ENCODE measurements at regions not wholly inside any gene's neighbourhood (a gene's known extent, or its start where the extent isn't known, plus 50 kb on each side); places are given as distances from the start of the nearest gene placed in this dataset.
"Not testable (repeated sequence)": the region's sequence is repeated elsewhere in the genome, so short reads cannot be mapped to it uniquely, and the experiment has no call there.

DNA sequence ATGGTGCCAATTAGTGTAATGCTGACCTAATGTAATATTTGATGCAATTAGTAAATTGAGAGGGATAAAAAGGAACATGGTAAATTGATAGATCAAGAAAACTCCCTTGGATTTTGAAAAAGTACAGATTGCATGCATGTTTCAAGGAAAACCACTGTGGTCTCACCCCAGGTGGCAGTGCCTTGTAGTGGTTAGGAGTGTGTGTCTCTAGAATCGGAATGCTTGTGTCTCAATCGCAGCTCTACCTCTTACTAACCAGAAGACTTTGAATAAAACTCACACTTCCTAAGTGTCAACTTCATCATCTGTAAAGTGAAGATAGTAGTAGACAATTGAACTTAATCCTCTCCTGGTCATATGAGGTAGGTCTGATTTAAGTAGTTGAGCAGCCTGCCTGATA lies 128.9 kb upstream of the GOT2 start:
- no peaks in the 10 kb centered on the region for H3K9me3 Mint-ChIP-seq
- H3K4me3 Mint-ChIP-seq (ENCODE audit: low read depth), result no peak overlapping the region
- no peak overlapping the region for H3K27ac Mint-ChIP-seq
- intact Hi-C loops (cut with micrococcal nuclease), result no loop called here
- DNase-seq (ENCODE audit: low spot score), result no peak
- no peaks in the 10 kb centered on the region for H3K4me1 Mint-ChIP-seq (ENCODE audit: low read depth)
- H3K36me3 Mint-ChIP-seq (ENCODE audit: low read depth), result no peaks in the 10 kb centered on the region
- H3K27me3 Mint-ChIP-seq (ENCODE audit: low read depth), result no peaks in the 10 kb centered on the region

- Mint-ChIP-seq H3K27ac (no peak overlapping the region), H3K27me3 (ENCODE audit: low read depth) (no peaks in the 10 kb centered on the region), H3K4me3 (ENCODE audit: low read depth) (no peak overlapping the region), H3K9me3 (no peaks in the 10 kb centered on the region), H3K36me3 (ENCODE audit: low read depth) (no peaks in the 10 kb centered on the region), H3K4me1 (ENCODE audit: low read depth) (no peaks in the 10 kb centered on the region)
- no peak for DNase-seq (ENCODE audit: low spot score)
- intact Hi-C loops (cut with micrococcal nuclease), result no loop called here
Measured at GRCh38 chr16:58862334-58863021, 128.4 kb upstream of the GOT2 start.

DNA sequence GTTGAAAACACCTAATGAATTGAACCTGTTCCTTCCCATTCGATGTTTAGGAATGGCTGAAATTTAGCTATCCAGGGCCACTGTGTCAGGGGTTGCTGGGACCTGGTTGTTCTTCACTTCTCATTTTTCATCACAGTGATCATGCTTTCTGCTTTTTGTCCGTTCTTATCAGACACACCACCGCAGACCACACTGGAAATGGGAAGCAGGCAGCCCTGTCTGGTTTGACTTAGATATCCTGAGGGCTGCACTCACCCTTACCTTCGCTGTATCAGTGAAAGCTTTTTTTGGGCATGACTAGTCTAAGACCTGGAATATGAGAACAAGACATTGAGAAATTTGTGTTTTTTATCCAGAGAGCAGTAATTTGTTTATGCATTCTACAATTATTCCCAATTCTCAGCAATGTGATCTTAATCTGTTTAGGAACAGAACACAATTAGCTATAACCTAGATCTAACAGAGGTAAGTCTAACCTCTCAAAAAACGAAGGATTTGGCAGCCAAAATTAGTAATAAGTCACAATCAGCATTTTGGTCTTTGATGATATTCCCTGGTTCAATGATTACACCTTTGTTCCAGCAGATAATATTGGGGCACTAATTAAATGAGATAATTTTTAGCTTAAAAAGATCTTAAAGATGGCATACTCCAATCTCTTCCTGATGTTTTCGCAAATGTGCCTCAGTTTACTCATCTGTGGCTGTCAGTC lies 126.0 kb upstream of the GOT2 start:
- Mint-ChIP-seq H3K4me3 (ENCODE audit: low read depth) (no peak overlapping the region), H3K4me1 (ENCODE audit: low read depth) (no peaks in the 10 kb centered on the region), H3K27me3 (ENCODE audit: low read depth) (no peaks in the 10 kb centered on the region), H3K9me3 (no peaks in the 10 kb centered on the region), H3K36me3 (ENCODE audit: low read depth) (no peaks in the 10 kb centered on the region), H3K27ac (no peak overlapping the region)
- intact Hi-C loops (cut with micrococcal nuclease), result no loop called here
- no peak for DNase-seq (ENCODE audit: low spot score)

DNA sequence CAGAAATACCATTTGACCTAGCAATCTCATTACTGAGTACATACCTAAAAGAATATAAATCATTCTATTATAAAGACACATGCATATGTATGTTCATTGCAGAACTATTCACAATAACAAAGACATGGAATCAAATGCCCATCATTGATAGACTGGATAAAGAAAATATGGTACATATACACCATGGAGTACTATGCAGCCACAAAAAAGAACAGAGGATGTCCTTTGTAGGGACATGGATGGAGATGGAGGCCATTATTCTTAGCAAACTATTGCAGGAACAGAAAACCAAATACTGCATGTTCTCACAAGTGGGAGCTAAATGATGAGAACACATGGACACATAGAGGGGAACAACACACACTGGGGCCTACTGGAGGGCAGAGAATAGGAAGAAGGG lies 124.5 kb upstream of the GOT2 start:
- H3K4me3 Mint-ChIP-seq (ENCODE audit: low read depth); H3K36me3 Mint-ChIP-seq (ENCODE audit: low read depth); H3K9me3 Mint-ChIP-seq; intact Hi-C loops (cut with micrococcal nuclease); H3K27ac Mint-ChIP-seq; H3K27me3 Mint-ChIP-seq (ENCODE audit: low read depth); DNase-seq (ENCODE audit: low spot score); H3K4me1 Mint-ChIP-seq (ENCODE audit: low read depth): not testable (repeated sequence)

DNA sequence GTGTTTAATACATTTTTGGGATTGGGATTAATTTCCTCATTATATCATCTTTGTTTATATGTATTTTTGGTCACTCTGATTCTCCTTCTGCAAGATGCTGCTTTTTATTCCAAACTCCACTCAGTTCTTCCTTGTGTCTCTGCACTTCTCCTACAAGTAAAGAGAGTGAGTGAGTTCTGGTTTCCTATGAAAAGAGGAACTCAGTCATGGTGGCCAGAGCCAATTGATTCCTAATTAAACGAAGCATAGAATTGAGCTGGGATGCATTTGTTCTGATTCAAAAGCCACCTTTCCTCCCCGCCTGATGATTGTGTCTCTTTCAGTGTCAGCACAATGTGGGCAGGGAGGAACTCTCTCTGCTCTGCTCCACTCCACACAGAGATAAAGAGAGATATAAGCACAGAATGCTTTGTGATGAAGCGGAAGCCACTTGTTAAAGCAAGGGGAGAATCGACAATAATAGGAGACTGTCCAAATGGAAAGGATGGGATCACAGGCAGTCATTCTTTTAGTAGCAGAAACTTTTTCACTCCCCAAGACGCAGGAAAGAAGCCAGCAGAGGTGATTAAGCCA lies 121.3 kb upstream of the GOT2 start:
- no peak overlapping the region for H3K4me3 Mint-ChIP-seq (ENCODE audit: low read depth)
- H3K36me3 Mint-ChIP-seq (ENCODE audit: low read depth), result no peaks in the 10 kb centered on the region
- no peak overlapping the region for H3K27ac Mint-ChIP-seq
- H3K27me3 Mint-ChIP-seq (ENCODE audit: low read depth), result no peaks in the 10 kb centered on the region
- intact Hi-C loops (cut with micrococcal nuclease), result no loop called here
- no peak for DNase-seq (ENCODE audit: low spot score)
- H3K4me1 Mint-ChIP-seq (ENCODE audit: low read depth), result no peaks in the 10 kb centered on the region
- no peaks in the 10 kb centered on the region for H3K9me3 Mint-ChIP-seq

- Mint-ChIP-seq H3K27ac (no peak overlapping the region), H3K9me3 (no peaks in the 10 kb centered on the region), H3K4me1 (ENCODE audit: low read depth) (no peaks in the 10 kb centered on the region), H3K36me3 (ENCODE audit: low read depth) (no peaks in the 10 kb centered on the region), H3K27me3 (ENCODE audit: low read depth) (no peaks in the 10 kb centered on the region), H3K4me3 (ENCODE audit: low read depth) (no peak overlapping the region)
- intact Hi-C loops (cut with micrococcal nuclease), result no loop called here
- no peak for DNase-seq (ENCODE audit: low spot score)
Measured at GRCh38 chr16:58853854-58854791, 120.0 kb upstream of the GOT2 start.

GRCh38 chr16:58850678-58851020 lies 116.5 kb upstream of the GOT2 start:
- no peaks in the 10 kb centered on the region for H3K4me1 Mint-ChIP-seq (ENCODE audit: low read depth)
- no peak for DNase-seq (ENCODE audit: low spot score)
- H3K27me3 Mint-ChIP-seq (ENCODE audit: low read depth), result no peaks in the 10 kb centered on the region
- intact Hi-C loops (cut with micrococcal nuclease), result no loop called here
- H3K36me3 Mint-ChIP-seq (ENCODE audit: low read depth), result no peaks in the 10 kb centered on the region
- H3K27ac Mint-ChIP-seq, result no peak overlapping the region
- H3K9me3 Mint-ChIP-seq, result no peaks in the 10 kb centered on the region
- H3K4me3 Mint-ChIP-seq (ENCODE audit: low read depth), result no peak overlapping the region

GRCh38 chr16:58850019-58850677 lies 116.0 kb upstream of the GOT2 start:
- intact Hi-C loops (cut with micrococcal nuclease), result no loop called here
- Mint-ChIP-seq H3K4me3 (ENCODE audit: low read depth) (no peak overlapping the region), H3K36me3 (ENCODE audit: low read depth) (no peaks in the 10 kb centered on the region), H3K4me1 (ENCODE audit: low read depth) (no peaks in the 10 kb centered on the region), H3K27ac (no peak overlapping the region), H3K9me3 (no peaks in the 10 kb centered on the region), H3K27me3 (ENCODE audit: low read depth) (no peaks in the 10 kb centered on the region)
- no peak for DNase-seq (ENCODE audit: low spot score)

DNA sequence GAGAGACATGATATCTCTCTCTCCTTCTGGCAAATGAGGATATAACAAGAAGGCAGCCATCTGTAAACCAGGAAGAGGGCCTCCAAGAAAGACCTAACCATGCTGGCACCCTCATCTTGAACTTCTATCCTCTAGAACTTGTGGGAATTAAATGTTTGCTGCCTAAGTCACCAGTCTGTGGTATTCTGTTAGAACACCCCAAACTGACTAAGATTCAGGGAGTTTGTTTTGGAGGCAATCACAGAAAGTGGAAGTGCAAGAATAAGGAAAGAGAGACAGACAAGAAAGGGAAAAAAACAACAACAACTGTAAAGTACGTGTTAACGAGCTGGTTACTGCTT lies 114.5 kb upstream of the GOT2 start:
- Mint-ChIP-seq H3K36me3 (ENCODE audit: low read depth) (no peaks in the 10 kb centered on the region), H3K4me1 (ENCODE audit: low read depth) (no peaks in the 10 kb centered on the region), H3K9me3 (no peaks in the 10 kb centered on the region), H3K27me3 (ENCODE audit: low read depth) (no peaks in the 10 kb centered on the region), H3K4me3 (ENCODE audit: low read depth) (no peak overlapping the region), H3K27ac (no peak overlapping the region)
- no peak for DNase-seq (ENCODE audit: low spot score)
- intact Hi-C loops (cut with micrococcal nuclease), result no loop called here

DNA sequence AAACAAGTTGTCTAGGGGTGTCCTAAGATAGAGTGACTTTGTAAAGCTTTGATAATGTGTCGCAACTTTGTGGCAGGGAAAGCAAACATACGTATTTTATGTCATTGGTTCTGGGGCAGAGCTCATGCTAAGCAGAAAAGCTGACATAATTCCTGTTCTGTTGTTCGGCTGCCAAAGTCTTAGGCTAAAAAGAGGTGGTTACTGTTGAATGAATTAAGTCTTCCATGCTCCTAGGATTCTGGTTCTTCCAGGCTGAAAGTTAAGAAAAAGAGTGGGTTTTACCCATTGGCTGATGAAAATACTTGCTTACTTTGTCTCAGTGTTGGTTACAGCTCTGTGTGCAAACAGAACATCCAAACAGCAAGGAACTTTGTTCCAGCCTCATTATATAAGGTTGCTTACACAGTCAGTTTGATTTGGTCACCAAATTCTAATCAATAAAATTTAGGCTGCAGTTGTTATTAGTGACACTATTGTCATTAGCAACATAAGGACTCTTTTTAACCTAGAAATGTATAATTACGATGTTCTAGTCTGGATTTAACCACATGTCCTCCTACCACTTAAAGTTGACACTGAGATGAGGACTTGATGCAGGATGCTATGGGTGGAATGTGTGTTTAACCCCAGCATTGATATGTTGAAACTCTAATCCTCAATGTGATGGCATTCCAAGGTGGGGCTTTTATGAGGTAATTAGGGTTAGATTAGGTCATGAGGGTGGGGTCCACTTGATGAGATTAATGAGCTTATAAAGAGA lies 114.0 kb upstream of the GOT2 start:
- no peak for DNase-seq (ENCODE audit: low spot score)
- Mint-ChIP-seq H3K27ac (no peak overlapping the region), H3K4me3 (ENCODE audit: low read depth) (no peak overlapping the region), H3K27me3 (ENCODE audit: low read depth) (no peaks in the 10 kb centered on the region), H3K9me3 (no peaks in the 10 kb centered on the region), H3K36me3 (ENCODE audit: low read depth) (no peaks in the 10 kb centered on the region), H3K4me1 (ENCODE audit: low read depth) (no peaks in the 10 kb centered on the region)
- intact Hi-C loops (cut with micrococcal nuclease), result no loop called here

DNA sequence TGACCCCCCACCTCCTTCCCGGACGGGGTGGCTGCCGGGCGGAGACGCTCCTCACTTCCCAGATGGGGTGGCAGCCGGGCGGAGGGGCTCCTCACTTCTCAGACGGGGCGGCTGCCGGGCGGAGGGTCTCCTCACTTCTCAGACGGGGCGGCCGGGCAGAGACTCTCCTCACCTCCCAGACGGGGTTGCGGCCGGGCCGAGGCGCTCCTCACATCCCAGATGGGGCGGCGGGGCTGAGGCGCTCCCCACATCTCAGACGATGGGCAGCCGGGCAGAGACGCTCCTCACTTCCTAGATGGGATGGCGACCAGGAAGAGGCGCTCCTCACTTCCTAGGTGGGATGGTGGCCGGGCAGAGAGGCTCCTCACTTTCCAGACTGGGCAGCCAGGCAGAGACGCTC lies 112.1 kb upstream of the GOT2 start:
- intact Hi-C loops (cut with micrococcal nuclease); DNase-seq (ENCODE audit: low spot score); H3K4me3 Mint-ChIP-seq (ENCODE audit: low read depth); H3K9me3 Mint-ChIP-seq; H3K27me3 Mint-ChIP-seq (ENCODE audit: low read depth); H3K36me3 Mint-ChIP-seq (ENCODE audit: low read depth); H3K27ac Mint-ChIP-seq; H3K4me1 Mint-ChIP-seq (ENCODE audit: low read depth): not testable (repeated sequence)

DNA sequence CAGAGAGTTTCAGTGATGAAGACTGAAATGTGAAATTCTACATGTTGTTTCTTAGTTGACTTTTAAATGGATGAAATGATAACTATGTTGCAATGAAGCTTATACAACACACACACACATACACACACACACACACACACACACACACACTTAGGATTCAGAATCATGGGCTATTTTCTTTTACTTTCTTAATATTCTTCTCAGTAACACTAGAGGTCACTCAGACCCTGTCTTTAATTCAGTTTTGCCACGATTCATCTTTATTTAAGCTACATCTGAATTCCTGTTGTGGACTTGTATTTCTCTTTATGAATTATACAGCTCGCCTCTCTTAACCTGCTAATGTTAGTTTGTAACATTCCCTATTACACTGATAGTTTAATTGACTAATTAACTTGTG lies 109.6 kb upstream of the GOT2 start:
- no peak overlapping the region for H3K4me3 Mint-ChIP-seq (ENCODE audit: low read depth)
- no peaks in the 10 kb centered on the region for H3K9me3 Mint-ChIP-seq
- no peak for DNase-seq (ENCODE audit: low spot score)
- no peaks in the 10 kb centered on the region for H3K36me3 Mint-ChIP-seq (ENCODE audit: low read depth)
- intact Hi-C loops (cut with micrococcal nuclease), result no loop called here
- H3K4me1 Mint-ChIP-seq (ENCODE audit: low read depth), result no peaks in the 10 kb centered on the region
- H3K27ac Mint-ChIP-seq, result no peak overlapping the region
- no peaks in the 10 kb centered on the region for H3K27me3 Mint-ChIP-seq (ENCODE audit: low read depth)
